OCI-LY1 (cell line): ENCODE measurements at regions not wholly inside any gene's neighbourhood (a gene's known extent, or its start where the extent isn't known, plus 50 kb on each side); places are given as distances from the start of the nearest gene placed in this dataset.

Experiments
- H2AFZ ChIP-seq: fragments of 200-600 bp; sonication (generic), shearing (Covaris generic); 2 replicates; pipeline ENCODE4 v1.6.0; 2014; ENCODE audit warnings: antibody characterized with exemption, mild to moderate bottlenecking, low read length
- H3F3A ChIP-seq: fragments of 200-600 bp; sonication (generic), shearing (Covaris generic); 2 replicates; pipeline ENCODE4 v1.6.0; 2014; ENCODE audit warnings: mild to moderate bottlenecking, antibody characterized with exemption, low read length, moderate library complexity; ENCODE audit not compliant: insufficient read depth
- H3K27ac ChIP-seq: fragments of 200-600 bp; sonication (generic); 2 replicates; pipeline ENCODE4 v1.5.1; 2014; ENCODE audit warnings: low read length, mixed run types, mild to moderate bottlenecking, low read depth; ENCODE audit not compliant: poor library complexity, severe bottlenecking
- H3K27me3 ChIP-seq: fragments of 200-600 bp; sonication (generic); 2 replicates; pipeline ENCODE4 v1.6.0; 2014; ENCODE audit warnings: antibody characterized with exemption, mild to moderate bottlenecking, low read length, moderate library complexity; ENCODE audit not compliant: insufficient read depth
- H3K36me3 ChIP-seq: fragments of 200-600 bp; sonication (generic); 2 replicates; pipeline ENCODE4 v1.6.1; 2014; ENCODE audit warnings: mild to moderate bottlenecking, antibody characterized with exemption, low read length, moderate library complexity, mixed read lengths; ENCODE audit not compliant: insufficient read depth
- H3K4me1 ChIP-seq: fragments of 200-600 bp; sonication (generic); 2 replicates; pipeline ENCODE4 v1.5.1; 2014; ENCODE audit warnings: mild to moderate bottlenecking, low read length, moderate library complexity; ENCODE audit not compliant: insufficient read depth, severe bottlenecking
- H3K4me2 ChIP-seq: fragments of 200-600 bp; sonication (generic), shearing (Covaris generic); 2 replicates; pipeline ENCODE4 v1.6.1; 2014; ENCODE audit warnings: low read length
- H3K4me3 ChIP-seq: fragments of 200-600 bp; sonication (generic); 2 replicates; pipeline ENCODE4 v1.5.1; 2014; ENCODE audit warnings: low read length, low read depth, mild to moderate bottlenecking, mixed read lengths; ENCODE audit not compliant: poor library complexity, severe bottlenecking
- H3K79me2 ChIP-seq: fragments of 200-600 bp; shearing (Covaris generic); 2 replicates; pipeline ENCODE4 v1.6.1; 2016; ENCODE audit warnings: mixed run types, low read length, mixed read lengths; ENCODE audit not compliant: insufficient read depth
- H3K9ac ChIP-seq: fragments of 200-600 bp; sonication (generic), shearing (Covaris generic); 2 replicates; pipeline ENCODE4 v1.6.1; 2014; ENCODE audit warnings: mild to moderate bottlenecking, low read length, mixed read lengths
- H3K9me2 ChIP-seq: fragments of 200-600 bp; sonication (generic), shearing (Covaris generic); 2 replicates; pipeline ENCODE4 v1.6.1; 2014; ENCODE audit warnings: low read depth, mild to moderate bottlenecking, low read length, mixed read lengths
- H3K9me3 ChIP-seq: fragments of 200-600 bp; shearing (Covaris generic); 2 replicates; pipeline ENCODE4 v1.6.1; 2014; ENCODE audit warnings: low read length, mixed read lengths
- H4K20me1 ChIP-seq: fragments of 200-600 bp; sonication (generic), shearing (Covaris generic); 2 replicates; pipeline ENCODE4 v1.6.0; 2016; ENCODE audit warnings: mild to moderate bottlenecking, low read length; ENCODE audit not compliant: insufficient read depth
- CTCF ChIP-seq: fragments of 200-600 bp; sonication (generic), shearing (Covaris generic); IDR thresholded peaks from 2 replicates; pipeline ENCODE4 v1.5.1; 2017; ENCODE audit warnings: mild to moderate bottlenecking, antibody characterized with exemption, low read length, moderate library complexity, mixed read lengths
- EZH2 ChIP-seq: fragments of 200-600 bp; sonication (generic), shearing (Covaris generic); IDR thresholded peaks from 2 replicates; pipeline ENCODE4 v1.8.0; 2017; ENCODE audit warnings: borderline replicate concordance, mixed run types, mild to moderate bottlenecking, antibody characterized with exemption, low read length, moderate library complexity, mixed read lengths

DNA sequence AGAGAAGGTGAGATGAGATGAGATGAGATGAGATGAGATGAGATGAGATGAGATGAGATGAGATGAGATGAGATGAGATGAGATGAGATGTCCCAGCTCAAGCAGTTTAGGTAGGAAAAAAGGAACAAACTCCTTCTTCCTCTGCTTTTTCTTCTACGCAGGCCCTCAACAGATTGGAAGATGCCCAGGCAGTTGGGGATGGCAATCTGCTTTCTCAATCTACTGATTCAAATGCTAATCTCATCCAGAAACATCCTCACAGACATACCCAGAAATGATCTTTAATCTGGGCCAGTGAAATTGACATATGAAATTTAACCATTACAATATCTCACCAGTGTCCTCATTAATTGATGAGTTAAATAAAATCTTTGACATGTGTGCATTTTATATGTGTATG, 370.3 kb upstream of the SLC7A11 start:
- H3K36me3 ChIP-seq, result no peaks in the 10 kb centered on the region
- no peaks in the 10 kb centered on the region for H3K4me1 ChIP-seq
- no peak overlapping the region for H3K27ac ChIP-seq
- no peak overlapping the region for H3K4me3 ChIP-seq
- no peak overlapping the region for H2AFZ ChIP-seq
- no peak overlapping the region for H3K9ac ChIP-seq
- TF ChIP-seq EZH2, result no peak
- no peak for TF ChIP-seq CTCF
- H3K9me3 ChIP-seq, result no peaks in the 10 kb centered on the region
- H3K27me3 ChIP-seq, result no peaks in the 10 kb centered on the region
- H3K9me2 ChIP-seq, result no peaks in the 10 kb centered on the region
- H3K4me2 ChIP-seq, result no peak overlapping the region
- H3F3A ChIP-seq, result no peaks in the 10 kb centered on the region
- H3K79me2 ChIP-seq, result no peaks in the 10 kb centered on the region
- H4K20me1 ChIP-seq, result no peaks in the 10 kb centered on the region

DNA sequence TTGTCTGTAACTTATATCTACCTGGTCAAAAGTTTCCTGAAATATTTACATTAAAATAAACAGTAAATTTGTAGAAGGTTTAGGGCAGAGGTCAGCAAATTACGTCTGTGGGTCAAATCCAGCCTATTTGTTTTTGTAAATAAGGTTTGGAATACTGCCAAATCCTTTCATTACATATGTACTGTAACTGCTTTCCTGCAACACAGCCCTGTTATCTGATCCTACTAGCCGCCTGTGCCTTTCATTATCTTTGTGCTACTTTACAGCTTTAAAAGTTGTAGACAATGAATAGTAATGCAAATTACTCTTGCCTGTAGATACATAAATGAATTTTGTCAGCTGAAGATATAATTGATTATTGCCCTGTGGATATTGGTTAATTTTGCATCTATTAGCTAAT, 369.6 kb upstream of the SLC7A11 start:
- Histone ChIP-seq H4K20me1 (no peaks in the 10 kb centered on the region), H3K79me2 (no peaks in the 10 kb centered on the region), H3K9me2 (no peaks in the 10 kb centered on the region), H2AFZ (no peak overlapping the region), H3K9me3 (no peaks in the 10 kb centered on the region), H3F3A (no peaks in the 10 kb centered on the region), H3K4me2 (no peak overlapping the region), H3K27ac (no peak overlapping the region), H3K9ac (no peak overlapping the region), H3K4me3 (no peak overlapping the region), H3K27me3 (no peaks in the 10 kb centered on the region), H3K36me3 (no peaks in the 10 kb centered on the region), H3K4me1 (no peaks in the 10 kb centered on the region)
- no peak for TF ChIP-seq CTCF
- TF ChIP-seq EZH2, result no peak

- Histone ChIP-seq H3K4me1 (no peaks in the 10 kb centered on the region), H3K4me2 (no peak overlapping the region), H3K4me3 (no peak overlapping the region), H3K27ac (no peak overlapping the region), H4K20me1 (no peaks in the 10 kb centered on the region), H3K9me2 (no peaks in the 10 kb centered on the region), H3K9ac (no peak overlapping the region), H3F3A (no peaks in the 10 kb centered on the region), H2AFZ (no peak overlapping the region), H3K36me3 (no peaks in the 10 kb centered on the region), H3K9me3 (no peaks in the 10 kb centered on the region), H3K79me2 (no peaks in the 10 kb centered on the region), H3K27me3 (no peaks in the 10 kb centered on the region)
- TF ChIP-seq EZH2 (no peak), CTCF (no peak)
Observed at GRCh38 chr4:138611017-138611416, 368.9 kb upstream of the SLC7A11 start.
